GM18502 (cell line): ENCODE measurements at regions not wholly inside any gene's neighbourhood (a gene's known extent, or its start where the extent isn't known, plus 50 kb on each side); places are given as distances from the start of the nearest gene placed in this dataset.

Source experiments
- ATAC-seq: cut with Tn5 transposase; IDR thresholded peaks from one replicate; pipeline ENCODE4 v1.9.1; 2021; ENCODE audit warnings: mild to moderate bottlenecking; ENCODE audit not compliant: unreplicated experiment, poor library complexity

GRCh38 chr12:97313471-97314190 lies 149.0 kb upstream of the RMST start:
- no peak for ATAC-seq

DNA sequence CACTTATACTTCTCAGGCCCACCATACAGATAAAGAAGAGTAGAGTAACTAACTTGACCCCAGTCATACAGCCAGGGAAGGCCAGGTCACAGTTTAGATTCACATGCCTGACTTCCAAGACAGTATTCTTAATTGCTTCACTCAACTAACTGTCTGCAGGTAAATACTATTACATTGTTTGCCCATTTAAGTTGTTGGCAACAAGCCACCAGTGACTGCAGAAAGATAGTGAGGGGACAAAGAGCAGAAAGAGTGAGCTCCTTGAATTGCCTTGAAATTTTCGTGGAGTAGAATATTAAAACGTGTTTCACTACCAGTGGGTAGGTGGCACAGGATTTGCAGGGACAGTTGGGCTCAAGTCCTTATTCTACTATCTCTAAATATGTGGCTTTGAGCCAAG lies 146.3 kb upstream of the RMST start:
- no peak for ATAC-seq

DNA sequence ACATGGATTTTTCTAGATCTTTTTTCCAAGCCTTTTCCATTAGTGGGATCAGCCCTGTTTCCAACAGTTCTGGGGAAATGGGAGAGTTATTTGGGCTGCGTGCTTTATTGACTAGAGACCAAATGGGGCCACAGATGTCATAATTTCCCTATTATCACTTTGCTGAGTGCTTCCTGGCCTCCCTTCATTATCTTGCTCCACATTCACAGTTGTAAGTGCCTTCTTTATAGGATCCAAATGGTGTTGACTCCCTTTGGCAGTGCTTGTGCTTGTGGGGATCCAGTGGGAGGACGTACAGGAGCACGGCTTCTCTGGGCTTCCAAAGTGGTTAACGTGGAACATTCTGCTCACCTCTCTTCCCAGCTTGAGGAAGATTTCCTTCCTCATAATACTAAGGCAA lies 141.0 kb upstream of the RMST start:
- ATAC-seq, result no peak

DNA sequence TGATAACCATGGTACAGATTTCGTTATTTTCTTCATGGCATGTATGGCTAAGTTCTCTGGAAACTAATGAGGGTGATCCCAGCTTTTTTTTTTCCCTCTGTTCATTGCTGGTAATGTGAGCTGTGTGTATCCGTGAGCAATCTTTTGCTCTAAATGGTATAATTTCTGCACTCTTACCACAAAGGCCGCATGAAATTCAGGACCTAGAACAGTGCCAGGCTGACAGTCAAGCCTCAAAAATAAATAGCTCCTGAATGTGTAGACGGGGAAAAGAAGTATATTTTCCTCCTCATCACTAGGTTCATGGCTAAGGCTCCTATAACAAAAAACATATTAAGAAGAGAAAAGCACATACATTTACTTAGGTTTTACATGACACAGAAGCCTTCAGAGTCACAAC lies 140.2 kb upstream of the RMST start:
- no peak for ATAC-seq

DNA sequence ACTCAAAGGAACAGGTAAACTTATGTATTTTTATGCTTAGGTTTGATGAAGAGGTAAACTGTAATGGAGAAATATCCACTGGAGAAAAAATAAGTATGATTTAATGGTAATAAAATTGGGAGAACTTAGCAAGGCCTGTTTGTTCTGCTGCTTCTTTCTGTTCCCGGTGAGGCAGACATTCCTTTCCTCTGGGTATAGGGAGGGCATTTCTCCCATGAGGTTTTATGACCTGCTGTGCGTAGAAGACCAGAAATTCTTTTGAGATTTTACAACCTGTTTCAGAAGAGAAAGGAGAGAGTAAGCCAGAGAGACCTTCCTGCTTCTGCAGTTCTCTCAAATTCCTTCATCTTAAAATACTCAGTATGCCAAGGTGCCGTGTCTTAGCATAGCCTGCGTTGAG lies 139.4 kb upstream of the RMST start:
- no peak for ATAC-seq

- no peak for ATAC-seq
Observed at GRCh38 chr12:97324471-97324870, 138.1 kb upstream of the RMST start.

DNA sequence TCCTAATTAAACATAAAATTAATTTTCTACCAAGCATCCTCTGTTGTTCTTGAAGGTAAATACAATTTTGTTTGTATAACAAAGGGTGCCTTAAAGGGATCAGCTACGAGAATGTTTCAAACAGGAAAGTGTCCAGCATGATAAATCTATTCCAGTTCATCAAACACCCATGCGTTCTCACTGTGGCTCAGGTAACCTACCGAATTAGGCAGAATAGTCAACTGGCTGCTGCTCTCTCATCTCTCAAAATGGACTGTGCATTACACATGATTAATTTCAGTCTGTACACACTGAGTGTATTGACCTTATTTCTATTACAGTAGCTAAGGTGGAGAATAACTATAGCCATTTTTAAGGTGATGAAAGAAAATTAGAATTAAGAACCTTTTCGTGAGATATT lies 127.5 kb upstream of the RMST start:
- no peak for ATAC-seq

DNA sequence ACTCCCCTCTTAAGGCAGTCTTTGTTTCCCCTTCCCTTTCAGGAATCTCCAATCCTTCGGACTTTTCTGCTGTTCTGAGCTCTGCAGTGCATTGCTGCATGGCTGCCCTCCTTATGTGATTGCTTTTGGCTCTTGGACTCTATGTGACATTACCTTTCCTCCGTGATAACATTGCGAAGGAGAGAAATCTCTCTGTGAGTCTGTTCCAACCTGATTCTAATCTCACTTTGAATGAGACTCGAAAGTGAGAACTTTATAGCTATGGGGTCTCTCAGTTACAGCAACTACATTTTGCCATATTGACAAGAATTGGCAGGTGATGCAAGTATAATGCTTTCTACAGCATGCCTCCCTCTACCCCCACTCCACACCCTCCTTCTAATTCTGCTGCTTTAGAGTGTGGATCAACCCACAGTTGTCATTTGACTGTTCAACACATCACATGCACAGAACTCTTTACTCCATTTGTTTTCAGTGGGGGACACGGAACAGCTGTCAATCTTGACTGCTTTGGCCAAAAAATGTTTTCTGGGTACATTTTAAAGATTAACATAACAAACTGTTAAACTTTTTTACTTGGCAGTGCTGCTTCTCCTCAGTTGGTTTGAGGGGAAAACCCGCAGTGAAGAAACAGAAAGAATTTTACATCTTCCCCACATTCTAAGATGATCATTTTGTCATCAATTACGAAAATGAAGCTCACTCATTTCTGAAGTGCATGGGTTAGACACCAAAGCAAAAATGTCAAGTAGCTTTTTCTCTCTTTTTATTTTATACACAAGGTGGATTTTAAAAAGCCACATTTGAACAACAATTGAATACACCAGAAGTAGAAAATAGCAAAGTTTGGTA lies 125.5 kb upstream of the RMST start:
- no peak for ATAC-seq

- ATAC-seq, result no peak
Observed at GRCh38 chr12:97342130-97342529, 120.5 kb upstream of the RMST start.

DNA sequence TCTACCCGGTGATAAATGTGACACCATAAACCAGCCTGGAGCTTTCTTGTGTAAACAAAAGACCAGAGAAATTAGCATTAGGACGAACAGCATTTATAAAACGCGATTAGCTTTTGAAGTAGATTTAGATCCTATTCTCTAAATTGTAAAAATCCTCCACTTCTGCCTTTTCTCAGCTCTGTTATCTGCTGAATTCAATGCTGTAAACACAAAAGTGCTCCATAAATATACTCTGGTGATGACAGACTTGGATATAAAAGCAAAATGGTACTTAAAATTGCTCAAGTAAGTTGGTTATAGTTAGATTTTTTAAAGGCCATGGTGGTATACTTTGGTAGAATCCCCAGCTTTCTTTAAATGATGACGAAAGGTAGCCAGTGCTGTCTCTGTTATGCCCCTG lies 114.6 kb upstream of the RMST start:
- ATAC-seq, result no peak

DNA sequence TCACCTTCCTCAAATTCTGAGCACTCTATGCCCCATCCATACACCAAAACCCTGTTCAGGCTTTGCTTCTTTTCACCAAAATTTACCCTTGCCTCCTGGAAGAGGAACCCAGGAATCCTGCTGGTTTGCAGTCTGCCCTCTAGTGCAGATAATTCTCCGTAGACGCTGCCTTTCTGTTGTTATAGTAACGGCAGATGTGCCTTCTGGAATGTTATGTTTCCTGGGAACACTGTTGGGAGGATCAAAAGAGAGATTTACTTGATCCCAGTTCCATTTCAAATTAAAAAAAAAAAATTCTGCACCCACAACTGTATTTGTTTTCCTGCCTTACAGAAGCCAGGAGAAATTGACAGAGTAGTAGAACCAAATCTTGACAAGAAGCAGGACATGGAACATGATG lies 104.2 kb upstream of the RMST start:
- no peak for ATAC-seq

- no peak for ATAC-seq
Observed at GRCh38 chr12:97359021-97359690, 103.4 kb upstream of the RMST start.

DNA sequence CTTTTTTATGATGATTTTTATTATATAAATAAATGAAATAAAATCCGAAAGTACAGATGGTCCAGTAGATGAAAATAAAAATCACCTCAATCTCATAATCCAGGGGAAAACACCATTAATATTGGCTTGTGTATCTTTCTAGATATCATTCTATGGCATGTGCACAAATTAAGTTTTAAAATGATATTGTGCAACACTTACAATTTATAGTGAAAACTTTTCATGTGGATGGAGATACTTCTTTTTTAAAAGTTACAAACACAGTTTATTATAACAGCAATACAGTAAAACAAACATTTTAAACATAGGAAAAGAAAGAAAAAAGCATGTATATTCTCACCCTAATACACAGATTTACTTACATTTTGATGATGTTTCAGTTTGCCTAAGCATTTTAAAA lies 98.9 kb upstream of the RMST start:
- no peak for ATAC-seq

DNA sequence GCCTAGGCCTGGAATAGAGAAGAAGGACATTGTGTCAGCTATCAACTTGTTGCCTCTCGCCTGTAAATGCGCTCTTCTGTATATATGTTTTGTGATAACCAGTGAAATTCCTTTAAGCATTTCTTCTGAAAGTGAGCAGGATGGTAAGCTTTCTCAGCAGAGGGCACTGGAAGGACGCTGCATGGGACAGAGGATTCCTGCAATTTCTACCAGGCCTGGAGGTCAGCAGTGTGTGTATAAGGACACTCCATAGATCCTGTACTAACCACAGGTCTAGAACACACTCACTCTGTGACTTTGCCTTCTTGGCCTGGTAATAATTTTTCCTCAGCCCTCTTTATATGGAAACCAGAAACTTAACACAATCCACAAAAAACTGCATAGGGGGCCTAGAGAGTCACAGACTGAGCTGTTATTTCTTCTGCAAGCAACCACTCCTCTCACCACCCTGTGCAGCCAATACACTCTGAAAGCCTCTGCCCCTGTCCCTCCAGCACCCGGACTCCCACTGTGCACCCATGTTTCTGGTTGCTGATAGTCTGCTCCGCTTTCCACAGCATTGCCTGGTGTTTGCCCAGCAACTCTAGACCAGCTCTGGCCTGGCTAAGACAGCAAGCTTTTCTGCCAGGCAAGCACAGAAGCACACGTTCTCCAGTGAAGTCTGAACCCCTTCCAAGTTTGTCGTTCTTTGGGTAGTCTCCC lies 94.0 kb upstream of the RMST start:
- no peak for ATAC-seq

DNA sequence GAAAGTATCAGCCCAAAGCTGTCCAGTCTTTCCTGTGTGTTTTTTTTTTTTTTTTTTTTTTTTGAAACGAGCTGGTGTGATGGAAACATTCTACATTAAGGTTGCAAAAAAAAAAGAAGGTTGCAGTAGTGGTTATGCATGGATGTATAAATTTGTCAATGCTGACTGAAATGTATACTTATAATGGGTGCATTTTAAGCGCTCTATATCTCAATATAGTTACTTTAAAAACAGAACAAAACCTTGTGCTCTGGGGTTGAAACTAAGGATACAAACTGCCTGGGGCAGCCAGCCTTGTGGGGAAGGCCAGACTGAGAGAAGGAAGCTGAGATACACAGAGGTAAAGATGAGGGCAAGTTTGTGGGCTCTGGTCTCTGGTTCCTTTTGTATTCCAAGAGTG lies 87.3 kb upstream of the RMST start:
- ATAC-seq, result peak; percentile 59

DNA sequence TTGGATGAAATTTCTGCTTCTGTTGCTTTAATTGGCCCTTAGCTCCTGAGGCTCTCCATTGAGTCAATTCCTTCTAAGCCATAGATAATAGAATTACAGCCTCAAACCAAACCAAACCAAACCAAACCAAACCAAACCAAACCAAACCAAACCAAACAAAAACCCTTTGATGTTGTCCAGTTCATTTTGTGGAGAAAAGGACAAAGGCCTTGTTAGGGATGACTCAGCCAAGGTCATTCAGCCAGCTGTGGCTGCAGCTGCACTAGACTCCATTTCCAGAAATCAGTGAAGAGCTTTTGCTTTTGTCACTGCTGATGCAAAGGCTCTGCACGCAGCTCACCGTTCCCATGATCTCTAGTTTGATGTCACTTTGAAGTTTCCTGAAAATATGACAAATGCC lies 82.2 kb upstream of the RMST start:
- ATAC-seq, result no peak

GRCh38 chr12:97385121-97385520 lies 77.5 kb upstream of the RMST start:
- no peak for ATAC-seq

DNA sequence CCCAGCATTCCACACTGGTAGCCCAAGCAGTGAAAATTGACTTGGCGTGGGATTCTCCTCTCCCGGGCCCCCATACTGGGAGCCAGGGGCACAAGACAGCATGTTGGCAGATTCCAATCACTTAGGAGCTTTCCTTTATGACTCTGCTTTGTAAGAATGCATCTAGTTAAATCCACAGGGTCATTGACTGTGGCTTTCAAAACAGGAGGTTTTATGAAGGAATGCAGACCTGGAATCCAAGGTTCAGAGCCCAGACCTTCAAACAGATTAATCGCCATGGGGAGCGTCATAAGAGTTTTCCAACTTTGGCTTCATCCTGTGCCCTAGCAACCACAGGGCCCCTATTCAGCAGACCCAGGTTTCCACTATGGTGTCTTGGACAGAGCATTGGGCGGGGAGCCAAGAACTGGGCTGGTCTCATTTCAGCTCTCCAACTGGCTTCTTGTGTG lies 76.4 kb upstream of the RMST start:
- ATAC-seq, result no peak

DNA sequence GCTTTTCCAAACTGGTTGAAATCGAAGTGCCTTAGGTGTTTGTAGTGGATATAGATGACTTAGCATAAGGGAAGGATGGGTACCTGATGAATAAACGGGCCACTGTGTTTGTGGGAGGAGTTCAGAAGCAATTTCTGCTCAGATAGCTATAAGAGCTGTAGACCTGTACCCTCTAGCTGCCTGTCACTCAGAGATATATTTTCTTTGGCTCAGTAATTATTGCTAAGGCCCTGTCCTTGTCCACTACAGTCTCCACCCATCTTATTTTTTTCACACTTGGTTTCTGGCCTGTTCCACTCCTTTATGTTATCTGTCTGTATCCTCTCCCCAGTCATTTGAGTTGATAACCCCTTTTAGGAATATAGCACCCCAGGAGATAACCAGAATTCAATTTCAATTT lies 74.8 kb upstream of the RMST start:
- no peak for ATAC-seq

- ATAC-seq, result no peak
Observed at GRCh38 chr12:97394657-97395056, 67.9 kb upstream of the RMST start.

DNA sequence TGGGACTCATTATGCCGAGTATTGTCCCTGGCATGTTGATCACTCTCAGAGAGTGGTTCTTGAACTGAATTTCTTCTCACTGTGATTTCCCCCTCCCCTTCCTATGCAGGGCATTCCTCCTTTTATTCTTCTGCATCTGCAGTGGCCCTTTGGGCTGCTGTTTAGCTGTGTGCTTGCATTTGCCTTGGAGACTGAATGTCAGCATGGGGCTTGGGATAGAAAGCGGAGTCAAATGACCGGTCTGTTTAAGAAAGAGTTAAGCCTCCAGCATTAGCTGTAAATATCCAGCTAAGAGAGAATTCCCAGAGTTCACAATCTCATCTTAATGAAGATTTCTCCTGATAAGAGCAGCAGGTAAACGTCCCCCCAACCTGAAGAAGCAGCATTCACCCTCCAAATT lies 65.6 kb upstream of the RMST start:
- ATAC-seq, result no peak
